HCT116 (cell line): ENCODE measurements at regions not wholly inside any gene's neighbourhood (a gene's known extent, or its start where the extent isn't known, plus 50 kb on each side); places are given as distances from the start of the nearest gene placed in this dataset.

Experiments used
- ATAC-seq: fragments of 200-7000 bp; cut with Tn5 transposase; 2 replicates; pipeline ENCODE4 v1.9.1; 2020; ENCODE audit warnings: mild to moderate bottlenecking, moderate library complexity
- BruUV-seq: library from RNA; stranded (reverse); fragments of 400-500 nt; replicated peaks from 2 replicates; lab custom pipeline; 2021; lab: Mats Ljungman, UMichigan
- CTCF ChIA-PET: fragments of 300-600 bp; sonication (Branson Sonifier 250); formaldehyde crosslinking; loops from one replicate; lab custom pipeline; 2021; ENCODE audit warnings: antibody characterized with exemption; lab: Charles Lee
- POLR2A ChIA-PET: fragments of 300-600, 350-600 bp; sonication (Branson Sonifier 250); formaldehyde crosslinking; loops from one replicate; lab custom pipeline; 2021; ENCODE audit warnings: antibody characterized with exemption; lab: Charles Lee
- RAD21 ChIA-PET, 2 experiments: fragments of 300-600 bp; sonication (Branson Sonifier 250); formaldehyde crosslinking; loops; one replicate each; lab custom pipeline; 2023; ENCODE audit warnings: low total read pairs in 2 of 2; ENCODE audit not compliant: uncharacterized antibody in 2 of 2, unreplicated experiment in 2 of 2, low non-redundant PET in 1 of 2; lab: Charles Lee
- DNase-seq: peaks from one replicate; pipeline ENCODE4 v3.0.0-alpha.2; 2010; ENCODE audit warnings: low read depth, low spot score
- H2AFZ ChIP-seq: fragments of 200-600 bp; shearing (Covaris generic), sonication (generic); 2 replicates; pipeline ENCODE4 v1.6.1; 2017; ENCODE audit warnings: low read depth, mixed run types, mixed read lengths, antibody characterized with exemption, low read length; ENCODE audit not compliant: poor library complexity, severe bottlenecking
- H3K27ac ChIP-seq: 2 replicates; pipeline ENCODE4 v1.5.1; 2012; ENCODE audit warnings: low read depth, low read length
- H3K27me3 ChIP-seq: fragments of 200-600 bp; sonication (generic); 2 replicates; pipeline ENCODE4 v1.6.1; 2016; ENCODE audit warnings: mixed run types, low read length, mixed read lengths; ENCODE audit not compliant: insufficient read depth
- H3K36me3 ChIP-seq, 2 experiments: fragments of 200-500 bp in 1 of 2; fragments of 200-600 bp in 1 of 2; sonication (Bioruptor generic) in 1 of 2; sonication (generic) in 1 of 2; 2 replicates each; pipeline versions ENCODE4 v1.5.1 to v1.6.1; 2014 to 2016; ENCODE audit warnings: low read length in 2 of 2, inconsistent platforms in 1 of 2, mixed read lengths in 1 of 2, mixed run types in 1 of 2; ENCODE audit not compliant: insufficient read depth in 2 of 2, control insufficient read depth in 1 of 2
- H3K4me1 ChIP-seq, 2 experiments: fragments of 200-600 bp in 1 of 2; sonication (generic) in 1 of 2; 2 replicates each; pipeline versions ENCODE4 v1.5.1 to v1.6.1; 2012 to 2017; ENCODE audit warnings: low read length in 2 of 2, inconsistent platforms in 1 of 2, mild to moderate bottlenecking in 1 of 2, mixed read lengths in 1 of 2, mixed run types in 1 of 2, moderate library complexity in 1 of 2; ENCODE audit not compliant: insufficient read depth in 2 of 2, control insufficient read depth in 1 of 2
- H3K4me2 ChIP-seq: fragments of 200-600 bp; sonication (generic); 2 replicates; pipeline ENCODE4 v1.6.1; 2017; ENCODE audit warnings: mixed run types, low read length, mixed read lengths
- H3K4me3 ChIP-seq, 2 experiments: fragments of 200-600 bp in 1 of 2; sonication (generic) in 1 of 2; replicated peaks in 1 of 2; 2 replicates each; pipeline ENCODE4 v1.5.1; 2011 to 2016; ENCODE audit warnings: low read length in 2 of 2, control low read depth in 1 of 2, low read depth in 1 of 2, mild to moderate bottlenecking in 1 of 2, mixed read lengths in 1 of 2, mixed run types in 1 of 2
- H3K79me2 ChIP-seq: fragments of 200-600 bp; sonication (generic); 2 replicates; pipeline ENCODE4 v1.6.1; 2017; ENCODE audit warnings: mild to moderate bottlenecking, mixed run types, low read length, moderate library complexity, mixed read lengths; ENCODE audit not compliant: insufficient read depth
- H3K9ac ChIP-seq: fragments of 200-600 bp; sonication (generic); 2 replicates; pipeline ENCODE4 v1.6.1; 2016; ENCODE audit warnings: low read length, mixed read lengths
- H3K9me2 ChIP-seq: fragments of 200-600 bp; sonication (generic), shearing (Covaris generic); 2 replicates; pipeline ENCODE4 v1.6.1; 2017; ENCODE audit warnings: mixed run types, mild to moderate bottlenecking, moderate library complexity; ENCODE audit not compliant: insufficient read depth
- H3K9me3 ChIP-seq, 2 experiments: fragments of 200-500 bp in 1 of 2; fragments of 200-600 bp in 1 of 2; sonication (Bioruptor generic) in 1 of 2; sonication (generic) in 1 of 2; 2 replicates each; pipeline ENCODE4 v1.6.1; 2014 to 2017; ENCODE audit warnings: low read length in 2 of 2, mixed read lengths in 2 of 2, inconsistent platforms in 1 of 2, low read depth in 1 of 2, mild to moderate bottlenecking in 1 of 2, mixed run types in 1 of 2, moderate library complexity in 1 of 2; ENCODE audit not compliant: control insufficient read depth in 1 of 2, insufficient read depth in 1 of 2
- H4K20me1 ChIP-seq: fragments of 200-600 bp; sonication (generic), shearing (Covaris generic); 2 replicates; pipeline ENCODE4 v1.6.1; 2017; ENCODE audit warnings: mixed run types, mild to moderate bottlenecking, moderate library complexity; ENCODE audit not compliant: insufficient read depth
- CBX3 ChIP-seq: IDR thresholded peaks from 2 replicates; pipeline ENCODE4 v1.6.1; 2012; ENCODE audit warnings: low read depth
- EGR1 ChIP-seq: IDR thresholded peaks from 2 replicates; pipeline ENCODE4 v1.6.1; 2012; ENCODE audit warnings: low read depth
- JUND ChIP-seq: IDR thresholded peaks from 2 replicates; pipeline ENCODE4 v1.6.1; 2012
- POLR2AphosphoS5 ChIP-seq: IDR thresholded peaks from 2 replicates; pipeline ENCODE4 v1.6.1; 2011; ENCODE audit warnings: mild to moderate bottlenecking, low read depth, low read length, moderate library complexity
- RAD21 ChIP-seq: IDR thresholded peaks from 2 replicates; pipeline ENCODE4 v1.6.1; 2012; ENCODE audit warnings: low read depth, mild to moderate bottlenecking
- REST ChIP-seq: IDR thresholded peaks from 2 replicates; pipeline ENCODE4 v1.6.1; 2012; ENCODE audit warnings: low read depth
- SRF ChIP-seq: IDR thresholded peaks from 2 replicates; pipeline ENCODE4 v1.6.1; 2012; ENCODE audit warnings: low read depth
- TCF7L2 ChIP-seq: IDR thresholded peaks from 2 replicates; pipeline ENCODE4 v1.7.0; 2011; ENCODE audit warnings: borderline replicate concordance, inconsistent platforms; ENCODE audit not compliant: insufficient read depth, insufficient read length; ENCODE audit errors: extremely low read depth
- YY1 ChIP-seq: IDR thresholded peaks from 2 replicates; pipeline ENCODE4 v1.6.1; 2011; ENCODE audit warnings: low read length, low read depth, moderate library complexity, mild to moderate bottlenecking; ENCODE audit not compliant: insufficient replicate concordance; ENCODE audit errors: extremely low read depth
- ZBTB33 ChIP-seq: IDR thresholded peaks from 2 replicates; pipeline ENCODE4 v1.6.1; 2011; ENCODE audit warnings: mild to moderate bottlenecking, low read length, moderate library complexity; ENCODE audit not compliant: insufficient replicate concordance; ENCODE audit errors: extremely low read depth
- ZFX ChIP-seq: fragments of 450-650 bp; IDR thresholded peaks from 2 replicates; pipeline ENCODE4 v1.6.1; 2017
- ZNF274 ChIP-seq: fragments of 200-500 bp; sonication (Bioruptor generic); IDR thresholded peaks from 2 replicates; pipeline ENCODE4 v1.6.1; 2014; ENCODE audit warnings: mild to moderate bottlenecking, low read depth, low read length, inconsistent platforms
- intact Hi-C: fragments of 100-400 bp; cut with micrococcal nuclease; formaldehyde crosslinking; loops from 2 replicates; pipeline ENCODE4 v1.10.0; 2022
- TF ChIP-seq, protein P1 (sequence below): IDR thresholded peaks from 2 replicates; pipeline ENCODE4 v1.6.1; 2012

DNA sequence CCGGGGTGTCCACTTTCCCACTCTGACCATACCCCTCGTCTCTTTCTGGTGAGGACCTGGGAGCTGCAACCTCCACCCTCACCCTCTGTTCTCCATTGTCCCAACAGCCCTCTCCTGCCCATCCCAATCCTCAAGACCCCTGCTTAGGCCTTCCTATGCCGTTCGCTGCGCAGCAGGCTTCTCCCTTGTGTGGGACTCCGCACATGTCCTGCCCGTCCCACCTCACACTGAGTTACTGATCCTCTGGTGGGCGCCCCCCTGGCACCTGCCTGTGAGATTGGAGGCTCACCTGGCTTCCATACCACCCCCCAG lies 119.5 kb upstream of the SNTG2 start:
- H3K79me2 ChIP-seq = no peaks in the 10 kb centered on the region
- no peaks in the 10 kb centered on the region for H4K20me1 ChIP-seq
- ChIA-PET POLR2A (no interaction called here), CTCF (no interaction called here), RAD21 (no interaction called here)
- no peaks in the 10 kb centered on the region for H3K4me1 ChIP-seq
- no peaks in the 10 kb centered on the region for H3K9me2 ChIP-seq
- no peak overlapping the region for H3K4me2 ChIP-seq
- ATAC-seq (no peak), DNase-seq (no peak)
- no peaks in the 10 kb centered on the region for H3K36me3 ChIP-seq
- no peak overlapping the region for H2AFZ ChIP-seq
- no TSS peak for BruUV-seq
- TF ChIP-seq YY1 (no peak), ZNF274 (no peak), POLR2AphosphoS5 (no peak), ZFX (no peak), SRF (no peak), JUND (no peak), TCF7L2 (no peak), RAD21 (no peak)
- TF ChIP-seq, protein P1, sequence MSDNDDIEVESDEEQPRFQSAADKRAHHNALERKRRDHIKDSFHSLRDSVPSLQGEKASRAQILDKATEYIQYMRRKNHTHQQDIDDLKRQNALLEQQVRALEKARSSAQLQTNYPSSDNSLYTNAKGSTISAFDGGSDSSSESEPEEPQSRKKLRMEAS = no peak
- no peak overlapping the region for H3K9ac ChIP-seq
- H3K9me3 ChIP-seq = no peaks in the 10 kb centered on the region
- intact Hi-C loops = no loop called here
- peaks cover 15% of the 10 kb centered on the region for H3K27me3 ChIP-seq
- H3K4me3 ChIP-seq = no peak overlapping the region
- no peak overlapping the region for H3K27ac ChIP-seq

- H3K9me2 ChIP-seq = no peaks in the 10 kb centered on the region
- no peak overlapping the region for H3K4me2 ChIP-seq
- H3K36me3 ChIP-seq = no peaks in the 10 kb centered on the region
- ChIA-PET RAD21 (no interaction called here), POLR2A (no interaction called here), CTCF (no interaction called here)
- ATAC-seq (no peak), DNase-seq (no peak)
- no peak overlapping the region for H3K4me3 ChIP-seq
- no peaks in the 10 kb centered on the region for H3K9me3 ChIP-seq
- no peak overlapping the region for H2AFZ ChIP-seq
- no peaks in the 10 kb centered on the region for H3K4me1 ChIP-seq
- H4K20me1 ChIP-seq = no peaks in the 10 kb centered on the region
- BruUV-seq = no TSS peak
- H3K27ac ChIP-seq = no peak overlapping the region
- H3K27me3 ChIP-seq = peaks cover 15% of the 10 kb centered on the region
- intact Hi-C loops = no loop called here
- no peaks in the 10 kb centered on the region for H3K79me2 ChIP-seq
- no peak overlapping the region for H3K9ac ChIP-seq
- TF ChIP-seq YY1 = no peak
- TF ChIP-seq RAD21 = no peak
- no peak for TF ChIP-seq REST
- TF ChIP-seq CBX3 = no peak
- TF ChIP-seq ZNF274 = no peak
- TF ChIP-seq, protein P1 = no peak
- no peak for TF ChIP-seq ZFX
- TF ChIP-seq EGR1 = no peak
- TF ChIP-seq ZBTB33 = no peak
- no peak for TF ChIP-seq TCF7L2
Measured at GRCh38 chr2:830419-831224, 120.0 kb upstream of the SNTG2 start.
